GM10266 (cell line): ENCODE measurements at regions not wholly inside any gene's neighbourhood (a gene's known extent, or its start where the extent isn't known, plus 50 kb on each side); places are given as distances from the start of the nearest gene placed in this dataset.

Experiments
- DNase-seq: peaks from one replicate; pipeline ENCODE4 v3.0.0; 2012; ENCODE audit errors: extremely low spot score
- CTCF ChIP-seq: IDR thresholded peaks from 2 replicates; pipeline ENCODE4 v1.5.1; 2012; ENCODE audit warnings: mild to moderate bottlenecking, low read depth; ENCODE audit not compliant: control insufficient read depth, insufficient read depth; ENCODE audit errors: missing control alignments

DNA sequence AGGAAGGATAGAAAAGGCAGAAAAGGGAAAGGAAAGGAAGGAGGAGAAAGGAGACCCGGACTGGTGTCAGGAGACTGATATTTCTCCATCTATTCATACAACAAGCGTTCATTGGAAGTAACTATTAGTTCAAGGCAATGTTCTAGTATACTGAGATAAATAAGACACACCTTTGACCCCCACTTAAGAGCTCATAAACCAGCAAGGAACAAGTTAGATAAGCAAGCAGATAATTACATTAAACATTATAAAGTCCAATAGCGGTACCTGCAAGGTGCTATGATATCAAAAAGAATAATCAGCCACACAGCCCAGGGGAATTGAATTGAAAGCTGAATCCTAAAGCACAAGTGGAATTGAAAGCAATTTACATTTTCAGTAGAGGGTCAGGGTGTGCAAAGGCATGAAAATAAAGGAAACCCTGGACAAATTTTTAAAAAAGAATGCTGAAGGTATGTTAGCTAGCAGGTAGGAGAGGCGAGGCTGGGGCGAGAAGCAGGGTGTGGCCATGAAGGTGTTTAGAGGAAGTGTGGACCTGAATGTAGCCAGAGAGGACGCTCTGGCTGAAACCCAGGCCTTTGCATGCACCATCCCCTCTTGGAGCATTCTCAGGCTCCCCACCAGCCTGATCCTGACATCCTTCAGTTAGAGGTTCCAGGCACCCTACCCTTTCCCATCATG is 200.0 kb downstream of the SETD4 start:
- no peak for TF ChIP-seq CTCF
- DNase-seq = no peak

DNA sequence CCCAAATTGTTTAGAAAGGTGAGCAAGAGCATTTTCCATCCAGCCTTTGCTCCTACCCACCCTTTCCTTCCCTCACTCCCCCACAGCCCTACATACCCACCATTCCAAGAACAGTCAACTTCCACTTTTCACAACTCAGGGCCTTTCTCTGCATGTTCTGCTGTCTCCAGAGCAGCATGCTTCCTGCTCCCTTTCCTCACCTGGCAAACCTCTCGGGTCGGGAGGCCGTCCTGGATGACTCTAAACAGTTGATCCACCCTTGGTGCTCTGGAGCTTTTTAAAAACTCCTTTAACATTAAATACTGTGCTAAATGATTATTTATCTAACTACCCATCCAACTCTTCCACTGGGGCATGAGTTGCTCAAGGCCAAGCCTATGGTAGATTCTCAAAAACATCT is 200.6 kb downstream of the SETD4 start:
- DNase-seq = no peak
- TF ChIP-seq CTCF = no peak

GRCh38 chr21:35857095-35857494 is 203.2 kb downstream of the SETD4 start:
- TF ChIP-seq CTCF = no peak
- no peak for DNase-seq

GRCh38 chr21:35855484-35855883 is 204.8 kb downstream of the SETD4 start:
- no peak for DNase-seq
- no peak for TF ChIP-seq CTCF

DNA sequence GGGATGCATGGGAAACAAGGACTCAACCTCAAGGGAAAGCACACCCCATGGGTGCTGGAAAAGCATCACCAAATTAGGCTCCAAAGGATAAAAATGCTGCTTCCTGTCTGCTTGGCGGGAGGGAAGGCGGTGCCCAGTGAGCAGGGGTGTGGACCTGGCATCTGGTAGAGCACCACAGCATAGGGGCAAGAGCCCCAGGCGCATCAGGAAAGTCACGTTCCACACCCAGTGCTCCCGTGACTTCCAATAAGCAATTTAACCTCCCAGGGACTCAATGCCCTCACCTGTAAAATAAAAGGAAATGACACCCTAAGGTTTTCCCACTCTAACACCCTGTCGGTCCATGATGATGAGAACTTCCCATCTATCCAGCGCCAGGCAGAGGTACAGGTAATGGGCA is 206.0 kb downstream of the SETD4 start:
- DNase-seq = no peak
- no peak for TF ChIP-seq CTCF

- DNase-seq = no peak
- no peak for TF ChIP-seq CTCF
Measured at GRCh38 chr21:35853321-35854239, 206.7 kb downstream of the SETD4 start.

DNA sequence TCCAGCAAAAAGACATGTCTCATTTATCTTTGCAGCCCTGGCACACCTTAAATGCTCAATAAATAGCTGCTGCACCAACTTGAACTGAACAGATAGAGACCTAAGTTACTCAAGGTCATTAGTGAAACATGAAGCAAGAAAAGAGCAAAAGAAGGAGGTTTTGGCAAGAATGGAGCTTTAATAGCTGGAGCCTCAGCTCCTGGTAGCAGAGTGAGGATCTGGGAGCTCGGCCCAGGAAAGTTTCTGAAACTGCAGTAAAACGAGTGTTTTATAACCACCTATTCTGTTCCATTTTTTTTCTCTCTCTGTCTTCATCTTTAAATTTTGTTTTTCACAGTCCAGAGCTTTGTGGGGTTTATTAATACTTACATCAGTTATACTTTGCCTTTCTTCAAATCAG is 207.5 kb downstream of the SETD4 start:
- DNase-seq = no peak
- no peak for TF ChIP-seq CTCF
